ENCODE measurements at regions not wholly inside any gene's neighbourhood (a gene's known extent, or its start where the extent isn't known, plus 50 kb on each side); places are given as distances from the start of the nearest gene placed in this dataset.

DNA sequence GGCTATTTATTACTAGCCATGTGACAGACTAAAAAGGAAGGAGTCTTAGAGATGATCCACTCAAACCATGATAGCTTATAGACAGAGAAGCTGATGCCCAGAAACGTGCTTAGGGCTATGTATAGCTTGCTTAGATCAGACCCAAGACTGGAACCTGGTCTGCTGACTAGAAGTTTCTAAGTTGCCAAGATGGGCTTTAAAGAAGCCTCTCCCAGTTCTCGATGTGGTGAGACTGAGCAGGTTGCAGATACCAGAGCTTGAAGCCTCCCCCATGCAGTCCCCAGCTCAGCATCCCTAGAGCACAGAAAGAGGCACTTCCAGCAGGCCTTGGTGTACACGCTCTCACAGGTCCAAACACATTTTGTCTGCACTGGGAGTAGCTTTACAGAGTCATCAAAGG is 51.1 kb upstream of the ATP10B start:
- DNase-seq = no peak
- no peaks in the 10 kb centered on the region for H3K9me3 ChIP-seq
- no peak overlapping the region for H3K27ac ChIP-seq
- no peak overlapping the region for H3K4me3 ChIP-seq
- TF ChIP-seq POLR2A (IDR thresholded peaks at IDR 0.05) (no peak), CTCF (IDR thresholded peaks at IDR 0.05) (no peak)
- no peaks in the 10 kb centered on the region for H3K27me3 ChIP-seq
- peaks cover 0 to 5% (median 0%) of the 10 kb centered on the region in 4 donors for H3K4me1 ChIP-seq
- no peaks in the 10 kb centered on the region for H3K36me3 ChIP-seq
